H9 (cell line): ENCODE measurements at regions not wholly inside any gene's neighbourhood (a gene's known extent, or its start where the extent isn't known, plus 50 kb on each side); places are given as distances from the start of the nearest gene placed in this dataset.

ENCODE experiments used
- DNase-seq: peaks from one replicate; pipeline ENCODE4 v3.0.0-alpha.2; 2017
- H2AFZ ChIP-seq: one replicate; pipeline ENCODE4 v1.6.1; 2013; ENCODE audit warnings: mild to moderate bottlenecking, low read length, control low read depth, moderate library complexity
- H2AK5ac ChIP-seq: 2 replicates; pipeline ENCODE4 v1.6.1; 2013; ENCODE audit warnings: low read length, control low read depth, mixed read lengths; ENCODE audit not compliant: insufficient read length
- H2BK120ac ChIP-seq: one replicate; pipeline ENCODE4 v1.6.1; 2013; ENCODE audit warnings: low read depth, mild to moderate bottlenecking, low read length, control low read depth, inconsistent platforms; ENCODE audit not compliant: poor library complexity, severe bottlenecking
- H2BK12ac ChIP-seq: 2 replicates; pipeline ENCODE4 v1.6.1; 2013; ENCODE audit warnings: low read length, control low read depth, mixed read lengths, low read depth; ENCODE audit not compliant: insufficient read length
- H2BK15ac ChIP-seq: 2 replicates; pipeline ENCODE4 v1.6.1; 2013; ENCODE audit warnings: low read depth, low read length, control low read depth
- H2BK20ac ChIP-seq: one replicate; pipeline ENCODE4 v1.6.1; 2013; ENCODE audit warnings: low read depth, mild to moderate bottlenecking, low read length, control low read depth, inconsistent platforms; ENCODE audit not compliant: poor library complexity, severe bottlenecking
- H2BK5ac ChIP-seq: 2 replicates; pipeline ENCODE4 v1.6.1; 2013; ENCODE audit warnings: low read length, control low read depth, mixed read lengths; ENCODE audit not compliant: insufficient read length
- H3K14ac ChIP-seq: 2 replicates; pipeline ENCODE4 v1.6.1; 2013; ENCODE audit warnings: low read length, control low read depth; ENCODE audit not compliant: insufficient read depth
- H3K18ac ChIP-seq: 2 replicates; pipeline ENCODE4 v1.6.1; 2013; ENCODE audit warnings: low read depth, mild to moderate bottlenecking, mixed read lengths, low read length, control low read depth; ENCODE audit not compliant: insufficient read length
- H3K23ac ChIP-seq: 2 replicates; pipeline ENCODE4 v1.6.1; 2013; ENCODE audit warnings: low read length, control low read depth, mixed read lengths, low read depth; ENCODE audit not compliant: insufficient read length
- H3K23me2 ChIP-seq: 2 replicates; pipeline ENCODE4 v1.6.1; 2013; ENCODE audit warnings: low read depth, mild to moderate bottlenecking, mixed read lengths, low read length, control low read depth; ENCODE audit not compliant: insufficient read length, poor library complexity, severe bottlenecking
- H3K27ac ChIP-seq: 2 replicates; pipeline ENCODE4 v1.5.1; 2013; ENCODE audit warnings: low read length, control low read depth, mixed read lengths, low read depth; ENCODE audit not compliant: insufficient read length
- H3K27me3 ChIP-seq: 2 replicates; pipeline ENCODE4 v1.6.1; 2013; ENCODE audit warnings: low read length, control low read depth, inconsistent platforms; ENCODE audit not compliant: insufficient read depth
- H3K4ac ChIP-seq: 2 replicates; pipeline ENCODE4 v1.6.1; 2013; ENCODE audit warnings: low read depth, mild to moderate bottlenecking, control low read depth, inconsistent platforms, low read length, moderate library complexity
- H3K4me1 ChIP-seq: 2 replicates; pipeline ENCODE4 v1.6.1; 2013; ENCODE audit warnings: low read length, control low read depth, inconsistent platforms; ENCODE audit not compliant: insufficient read depth
- H3K4me2 ChIP-seq: 2 replicates; pipeline ENCODE4 v1.6.1; 2013; ENCODE audit warnings: low read length, control low read depth, mixed read lengths; ENCODE audit not compliant: insufficient read length, insufficient read depth
- H3K56ac ChIP-seq: 2 replicates; pipeline ENCODE4 v1.6.1; 2013; ENCODE audit warnings: low read depth, mild to moderate bottlenecking, mixed read lengths, low read length, control low read depth; ENCODE audit not compliant: insufficient read length
- H3K79me1 ChIP-seq: 2 replicates; pipeline ENCODE4 v1.6.1; 2013; ENCODE audit warnings: low read depth, mild to moderate bottlenecking, moderate library complexity, low read length, control low read depth, inconsistent platforms; ENCODE audit not compliant: insufficient read depth, poor library complexity, severe bottlenecking
- H3K79me2 ChIP-seq: 2 replicates; pipeline ENCODE4 v1.6.1; 2013; ENCODE audit warnings: low read length, control low read depth, inconsistent platforms; ENCODE audit not compliant: insufficient read depth
- H3K9ac ChIP-seq: 2 replicates; pipeline ENCODE4 v1.6.1; 2013; ENCODE audit warnings: low read length, control low read depth, mixed read lengths; ENCODE audit not compliant: insufficient read length; ENCODE audit errors: extremely low read depth
- H3K9me3 ChIP-seq: one replicate; pipeline ENCODE4 v1.6.1; 2013; ENCODE audit warnings: low read depth, low read length, inconsistent platforms; ENCODE audit not compliant: control insufficient read depth
- H3T11ph ChIP-seq: one replicate; pipeline ENCODE4 v1.6.1; 2013; ENCODE audit warnings: mild to moderate bottlenecking, low read length, control low read depth, inconsistent platforms
- H4K20me1 ChIP-seq: one replicate; pipeline ENCODE4 v1.6.1; 2013; ENCODE audit not compliant: control insufficient read depth, insufficient read length, insufficient read depth
- H4K5ac ChIP-seq: 2 replicates; pipeline ENCODE4 v1.6.1; 2013; ENCODE audit warnings: low read depth, mild to moderate bottlenecking, mixed read lengths, low read length, control low read depth; ENCODE audit not compliant: insufficient read length
- H4K8ac ChIP-seq: replicated peaks from 2 replicates; pipeline ENCODE4 v1.6.1; 2013; ENCODE audit warnings: low read length, control low read depth, mixed read lengths, low read depth; ENCODE audit not compliant: insufficient read length
- H4K91ac ChIP-seq: 2 replicates; pipeline ENCODE4 v1.6.1; 2013; ENCODE audit warnings: low read depth, mild to moderate bottlenecking, moderate library complexity, mixed read lengths, low read length, control low read depth; ENCODE audit not compliant: insufficient read length
- H3K27ac Mint-ChIP-seq, 3 experiments: 2 replicates in 2 of 3; 3 replicates in 1 of 3; pipeline ENCODE4 v1.8.0; 2020 to 2021; ENCODE audit warnings: mixed read lengths in 3 of 3, mild to moderate bottlenecking in 1 of 3, moderate library complexity in 1 of 3
- H3K27me3 Mint-ChIP-seq: 2 replicates; pipeline ENCODE4 v1.8.0; 2021; ENCODE audit warnings: low read depth, mild to moderate bottlenecking, moderate library complexity, mixed read lengths
- H3K36me3 Mint-ChIP-seq, 3 experiments: 2 replicates in 2 of 3; 3 replicates in 1 of 3; pipeline ENCODE4 v1.8.0; 2020 to 2021; ENCODE audit warnings: low read depth in 3 of 3, mixed read lengths in 3 of 3; ENCODE audit not compliant: insufficient read depth in 1 of 3
- H3K4me1 Mint-ChIP-seq, 2 experiments: 2 replicates each; pipeline ENCODE4 v1.8.0; 2020; ENCODE audit warnings: mixed read lengths in 2 of 2
- H3K4me3 Mint-ChIP-seq, 2 experiments: 2 replicates in 1 of 2; 3 replicates in 1 of 2; pipeline ENCODE4 v1.8.0; 2020 to 2021; ENCODE audit warnings: mild to moderate bottlenecking in 2 of 2, mixed read lengths in 2 of 2, moderate library complexity in 1 of 2
- H3K9me3 Mint-ChIP-seq, 2 experiments: 2 replicates in 1 of 2; 3 replicates in 1 of 2; pipeline ENCODE4 v1.8.0; 2020; ENCODE audit warnings: mild to moderate bottlenecking in 2 of 2, mixed read lengths in 2 of 2, moderate library complexity in 1 of 2
- CTCF ChIP-seq: fragments of 200-600 bp; sonication (generic); conservative IDR thresholded peaks from 3 replicates; pipeline ENCODE4 v1.8.0; 2021; ENCODE audit warnings: antibody characterized with exemption, mild to moderate bottlenecking
- WGBS: extraction: QIAGEN DNeasy Blood & Tissue Kit; methylation state at CpG from one replicate; pipeline ENCODE4 v1.1.7; 2013; ENCODE audit warnings: missing lambda C conversion rate, low lambda C conversion rate, mixed read lengths; ENCODE audit not compliant: insufficient read length; ENCODE audit errors: extremely low coverage; 5-methylcytosine and 5-hydroxymethylcytosine counted together

DNA sequence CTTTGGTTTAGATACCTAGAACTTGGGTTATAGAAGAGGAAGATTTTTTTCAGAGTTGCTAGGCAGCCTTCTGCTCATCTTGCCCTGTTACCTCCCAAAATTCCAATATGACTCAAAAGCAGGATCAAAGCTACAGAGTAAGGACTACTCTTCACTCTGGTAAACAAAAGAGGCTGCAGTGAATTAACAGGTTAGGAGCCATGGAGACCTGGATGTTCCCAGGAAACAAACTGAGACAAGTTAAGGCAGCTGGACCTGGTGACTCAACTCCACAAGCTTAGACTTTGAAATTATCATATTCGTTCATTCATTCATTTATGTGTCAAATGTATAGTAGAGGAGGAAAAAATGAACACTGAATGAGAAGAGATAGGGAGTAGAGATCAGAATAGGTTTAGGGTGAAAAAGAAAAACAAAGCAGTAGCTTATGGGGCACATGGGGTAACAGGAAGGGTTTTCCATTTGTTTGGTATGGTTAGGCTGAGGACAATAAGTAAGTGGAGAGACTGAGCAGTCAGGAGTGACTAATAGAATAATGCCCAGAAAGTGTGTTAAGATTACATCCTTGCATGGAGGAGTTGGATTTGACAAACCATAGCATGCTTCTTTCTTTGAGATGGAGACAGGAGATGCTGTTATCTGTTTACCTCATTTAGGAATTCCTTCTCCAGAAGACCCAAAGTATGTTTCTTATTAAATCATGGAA lies 464.0 kb upstream of the ZNF608 start:
- no peaks in the 10 kb centered on the region for H3K79me1 ChIP-seq
- WGBS, result no CpG with 5 or more reads among the region's 1 CpG
- Mint-ChIP-seq H3K36me3 (peaks cover 0 to 6% (median 0%) of the 10 kb centered on the region in 3 experiments; a peak in 4 of 7 replicates), H3K27me3 (no peaks in the 10 kb centered on the region), H3K27ac (no peak overlapping the region), H3K4me3 (no peak overlapping the region), H3K9me3 (no peaks in the 10 kb centered on the region; a peak in 1 of 5 replicates), H3K4me1 (peaks cover 8 to 9% of the 10 kb centered on the region in 2 experiments)
- H3K4me2 ChIP-seq, result no peak overlapping the region
- H4K20me1 ChIP-seq, result no peaks in the 10 kb centered on the region
- H2BK15ac ChIP-seq, result no peak overlapping the region
- H2AK5ac ChIP-seq, result no peak overlapping the region
- no peaks in the 10 kb centered on the region for H3K27me3 ChIP-seq
- no peak overlapping the region for H3K23ac ChIP-seq
- no peaks in the 10 kb centered on the region for H3K23me2 ChIP-seq
- no peak overlapping the region for H2BK12ac ChIP-seq
- no peaks in the 10 kb centered on the region for H3K4me1 ChIP-seq
- H3K4ac ChIP-seq, result no peak overlapping the region
- no peak overlapping the region for H3K56ac ChIP-seq
- no peak overlapping the region for H4K91ac ChIP-seq
- H2BK20ac ChIP-seq, result no peak overlapping the region
- H3K14ac ChIP-seq, result no peak overlapping the region
- TF ChIP-seq CTCF, result no peak
- no peaks in the 10 kb centered on the region for H3K79me2 ChIP-seq
- no peak overlapping the region for H4K8ac ChIP-seq
- H2BK120ac ChIP-seq, result no peak overlapping the region
- no peak overlapping the region for H3T11ph ChIP-seq
- H2AFZ ChIP-seq, result no peak overlapping the region
- no peak overlapping the region for H3K27ac ChIP-seq
- no peak for DNase-seq
- no peak overlapping the region for H3K18ac ChIP-seq
- no peak overlapping the region for H4K5ac ChIP-seq
- no peak overlapping the region for H2BK5ac ChIP-seq
- no peaks in the 10 kb centered on the region for H3K9me3 ChIP-seq
- no peak overlapping the region for H3K9ac ChIP-seq
